BE2C (cell line): ENCODE measurements at regions not wholly inside any gene's neighbourhood (a gene's known extent, or its start where the extent isn't known, plus 50 kb on each side); places are given as distances from the start of the nearest gene placed in this dataset.

Experiments
- DNase-seq: peaks from one replicate; pipeline ENCODE4 v3.0.0-alpha.2; 2020
- H3K27me3 ChIP-seq: fragments of 250-450 bp; sonication (Bioruptor Pico); 2 replicates; pipeline ENCODE4 v1.5.1; 2020; ENCODE audit warnings: mild to moderate bottlenecking
- H3K36me3 ChIP-seq: fragments of 250-450 bp; sonication (Bioruptor Pico); 2 replicates; pipeline ENCODE4 v1.5.1; 2020; ENCODE audit warnings: mild to moderate bottlenecking
- H3K4me1 ChIP-seq: fragments of 250-450 bp; sonication (Bioruptor Pico); 2 replicates; pipeline ENCODE4 v1.5.1; 2020
- H3K4me3 ChIP-seq: 2 replicates; pipeline ENCODE4 v1.5.1; 2011; ENCODE audit warnings: low read depth, low read length
- H3K9me3 ChIP-seq: fragments of 250-450 bp; sonication (Bioruptor Pico); 2 replicates; pipeline ENCODE4 v1.5.1; 2020
- CTCF ChIP-seq: IDR thresholded peaks from 2 replicates; pipeline ENCODE4 v1.5.1; 2012; ENCODE audit warnings: mild to moderate bottlenecking, low read depth, low read length

GRCh38 chr13:73601708-73602107 is 532.5 kb downstream of the KLF12 start:
- H3K4me3 ChIP-seq, result no peak overlapping the region
- H3K9me3 ChIP-seq, result no peaks in the 10 kb centered on the region
- H3K36me3 ChIP-seq, result no peaks in the 10 kb centered on the region
- TF ChIP-seq CTCF, result no peak
- no peak for DNase-seq
- H3K27me3 ChIP-seq, result peaks cover 3% of the 10 kb centered on the region; the same call in 1 of the 2 replicates
- no peaks in the 10 kb centered on the region for H3K4me1 ChIP-seq

GRCh38 chr13:73599232-73600128 is 534.7 kb downstream of the KLF12 start:
- Histone ChIP-seq H3K27me3 (peaks cover 3% of the 10 kb centered on the region; the same call in 1 of the 2 replicates), H3K4me1 (no peaks in the 10 kb centered on the region), H3K36me3 (no peaks in the 10 kb centered on the region), H3K4me3 (no peak overlapping the region), H3K9me3 (no peaks in the 10 kb centered on the region)
- TF ChIP-seq CTCF, result no peak
- DNase-seq, result no peak

GRCh38 chr13:73598020-73598712 is 536.0 kb downstream of the KLF12 start:
- H3K27me3 ChIP-seq, result peaks cover 3% of the 10 kb centered on the region; the same call in 1 of the 2 replicates
- no peaks in the 10 kb centered on the region for H3K4me1 ChIP-seq
- H3K36me3 ChIP-seq, result no peaks in the 10 kb centered on the region

GRCh38 chr13:73596382-73596781 is 537.6 kb downstream of the KLF5 start:
- Histone ChIP-seq H3K36me3 (no peaks in the 10 kb centered on the region), H3K4me3 (no peak overlapping the region), H3K9me3 (no peaks in the 10 kb centered on the region), H3K27me3 (peaks cover 3% of the 10 kb centered on the region; the same call in 1 of the 2 replicates), H3K4me1 (no peaks in the 10 kb centered on the region)
- DNase-seq, result no peak
- TF ChIP-seq CTCF, result no peak

More at GRCh38 chr13:73598020-73598712, 536.0 kb downstream of the KLF12 start:
- H3K9me3 ChIP-seq, result no peaks in the 10 kb centered on the region
- no peak overlapping the region for H3K4me3 ChIP-seq
- DNase-seq, result no peak
- no peak for TF ChIP-seq CTCF

- no peaks in the 10 kb centered on the region for H3K9me3 ChIP-seq
- TF ChIP-seq CTCF, result no peak
- H3K27me3 ChIP-seq, result peaks cover 4% of the 10 kb centered on the region
- no peaks in the 10 kb centered on the region for H3K36me3 ChIP-seq
- no peak overlapping the region for H3K4me3 ChIP-seq
- no peak for DNase-seq
- H3K4me1 ChIP-seq, result no peaks in the 10 kb centered on the region
These were observed 534.5 kb downstream of the KLF5 start for GRCh38 chr13:73593199-73593765.
